Mammary epithelial cell (primary cell): ENCODE measurements at regions not wholly inside any gene's neighbourhood (a gene's known extent, or its start where the extent isn't known, plus 50 kb on each side); places are given as distances from the start of the nearest gene placed in this dataset.

Experiments used
- CTCF ChIP-seq, 2 donors: IDR thresholded peaks in 1 of 2; conservative IDR thresholded peaks in 1 of 2; 2 replicates each; pipeline ENCODE4 v1.5.1; 2011 to 2012; ENCODE audit warnings: inconsistent platforms in 2 of 2, low read length in 2 of 2, mild to moderate bottlenecking in 2 of 2, control low read depth in 1 of 2, low read depth in 1 of 2; ENCODE audit not compliant: insufficient read depth in 1 of 2; ENCODE audit errors: extremely low read depth in 1 of 2
- EZH2 ChIP-seq: IDR thresholded peaks from 2 replicates; pipeline ENCODE4 v1.6.1; 2012; ENCODE audit warnings: low read length, inconsistent platforms, borderline replicate concordance

- TF ChIP-seq CTCF (conservative IDR thresholded peaks at IDR 0.05 in 1 of 2, IDR thresholded peaks at IDR 0.05 in 1 of 2; ENCODE audit: extremely low read depth in 1 of 2, insufficient read depth in 1 of 2, low read depth in 1 of 2, low read length in 2 of 2) (no peak), EZH2 (no peak)
Observed at GRCh38 chr1:185636848-185637247, 97.3 kb upstream of the HMCN1 start.
